Stimulated activated CD4-positive, alpha-beta T cell treated with anti-CD3 and anti-CD28 coated beads, Interleukin-15, amount 100 ng/mL, for 48 hours (primary cell): ENCODE measurements at regions not wholly inside any gene's neighbourhood (a gene's known extent, or its start where the extent isn't known, plus 50 kb on each side); places are given as distances from the start of the nearest gene placed in this dataset.
"Not testable (repeated sequence)": the region's sequence is repeated elsewhere in the genome, so short reads cannot be mapped to it uniquely, and the experiment has no call there.

Source experiments
- DNase-seq, 2 donors: peaks; one replicate each; pipeline ENCODE4 v3.0.0-alpha.2; 2020; ENCODE audit warnings: low read depth in 2 of 2

- no peak for DNase-seq
Observed at GRCh38 chrX:500481-501010, 113.8 kb upstream of the PPP2R3B start.

GRCh38 chrX:506341-506740 is 119.6 kb upstream of the PPP2R3B start:
- no peak for DNase-seq

DNA sequence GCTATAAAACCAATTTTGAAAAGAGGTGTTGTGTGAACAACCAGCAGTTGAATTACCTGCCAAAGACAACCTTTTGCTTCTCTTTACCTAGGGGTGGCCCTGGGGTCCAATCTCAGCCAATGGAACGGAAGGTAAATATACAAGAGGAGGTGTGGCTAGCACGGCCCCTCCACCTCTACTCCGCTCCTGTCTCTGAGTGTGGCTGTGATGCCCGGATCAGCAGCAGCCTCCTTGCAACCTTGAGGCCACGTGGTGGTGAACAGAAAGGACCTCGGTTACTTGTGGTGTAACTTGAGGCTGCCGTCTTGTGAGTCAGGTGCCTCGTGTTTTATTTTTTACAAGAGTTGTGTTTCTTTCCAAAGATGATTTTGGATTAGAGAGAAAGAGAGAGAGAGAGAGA is 121.5 kb upstream of the PPP2R3B start:
- no peak for DNase-seq

DNA sequence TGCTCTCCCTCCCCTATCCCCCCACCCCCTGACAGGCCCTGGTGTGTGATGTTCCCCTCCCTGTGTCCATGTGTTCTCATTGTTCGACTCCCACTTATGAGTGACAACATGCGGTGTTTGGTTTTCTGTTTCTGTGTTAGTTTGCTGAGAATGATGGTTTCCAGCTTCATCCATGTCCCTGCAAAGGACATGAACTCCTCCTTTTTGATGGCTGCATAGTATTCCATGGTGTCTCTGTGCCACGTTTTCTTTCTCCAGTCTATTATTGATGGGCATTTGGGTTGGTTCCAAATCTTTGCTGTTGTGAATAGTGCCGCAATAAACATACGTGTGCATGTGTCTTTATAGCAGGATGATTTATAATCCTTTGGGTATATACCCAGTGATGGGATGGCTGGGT is 121.8 kb upstream of the SHOX start:
- DNase-seq, result not testable (repeated sequence)

DNA sequence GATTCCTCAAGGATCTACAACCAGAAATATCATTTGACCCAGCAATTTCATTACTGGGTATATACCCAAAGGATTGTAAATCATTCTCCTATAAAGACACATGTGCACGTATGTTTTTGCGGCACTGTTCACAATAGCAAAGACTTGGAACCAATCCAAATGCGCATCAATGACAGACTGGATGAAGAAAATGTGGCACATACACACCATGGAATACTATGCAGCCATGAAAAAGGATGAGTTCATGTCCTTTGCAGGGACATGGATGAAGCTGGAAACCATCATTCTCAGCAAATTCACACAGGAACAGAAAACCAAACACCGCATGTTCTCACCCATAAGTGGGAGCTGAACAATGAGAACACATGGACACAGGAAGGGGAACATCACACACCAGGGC is 119.5 kb upstream of the SHOX start:
- DNase-seq, result not testable (repeated sequence)

DNA sequence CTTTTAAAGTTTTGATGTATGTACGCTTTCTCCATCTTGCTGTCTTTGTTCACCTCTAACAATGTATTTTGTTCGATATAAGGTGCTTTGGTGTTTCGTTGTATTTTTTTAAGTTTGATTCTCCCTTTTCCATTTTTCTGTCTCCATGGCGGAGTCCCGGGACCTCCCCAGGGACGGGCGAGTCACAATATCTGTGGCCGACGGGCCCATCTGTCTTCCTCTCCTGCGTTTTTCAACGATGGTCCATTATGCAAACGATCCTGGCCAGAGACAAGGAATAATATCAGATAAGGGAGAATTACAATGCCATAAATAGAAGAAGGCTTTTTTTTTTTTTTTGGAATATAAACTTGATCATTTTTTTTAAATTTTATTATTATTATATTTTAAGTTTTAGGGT is 112.3 kb upstream of the SHOX start:
- no peak for DNase-seq

DNA sequence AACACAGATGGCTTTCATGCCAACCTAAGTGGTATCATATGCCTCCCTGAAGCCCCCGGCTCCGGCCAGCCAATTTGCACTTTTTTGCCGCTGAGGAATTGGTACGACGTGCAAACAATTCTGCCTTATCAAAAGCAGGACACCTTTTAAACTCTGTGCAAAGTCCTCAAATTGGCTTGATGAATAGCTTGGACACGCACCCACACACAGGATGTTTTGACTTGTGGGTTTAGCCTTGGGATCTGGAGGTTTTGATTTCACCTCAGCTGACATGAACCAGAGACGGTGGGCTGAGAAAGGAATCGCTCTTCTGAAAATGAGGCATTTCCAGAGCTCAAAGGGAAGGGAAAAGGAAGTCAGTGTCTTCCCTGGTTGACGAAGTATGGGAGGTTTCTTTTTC is 110.8 kb upstream of the SHOX start:
- no peak for DNase-seq

DNA sequence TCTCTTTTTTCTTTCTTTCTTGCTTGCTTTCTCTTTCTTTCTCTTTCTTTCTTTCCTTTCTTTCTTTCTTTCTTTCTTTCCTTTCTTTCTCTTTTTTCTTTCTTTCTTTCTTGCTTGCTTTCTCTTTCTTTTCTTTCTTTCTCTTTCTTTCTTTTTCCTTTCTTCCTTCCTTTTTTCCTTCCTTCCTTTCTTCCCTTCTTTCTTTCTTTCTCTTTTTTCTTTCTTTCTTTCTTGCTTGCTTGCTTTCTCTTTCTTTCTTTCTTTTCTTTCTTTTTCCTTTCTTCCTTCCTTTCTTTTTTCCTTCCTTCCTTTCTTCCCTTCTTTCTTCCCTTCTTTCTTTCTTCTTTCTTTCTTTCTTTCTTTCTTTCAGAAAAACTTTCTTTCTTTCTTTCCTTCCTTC is 108.1 kb upstream of the SHOX start:
- no peak for DNase-seq

- no peak for DNase-seq
Observed at GRCh38 chrX:525134-525533, 105.5 kb upstream of the SHOX start.

GRCh38 chrX:526295-527224 is 104.0 kb upstream of the SHOX start:
- DNase-seq, result peak in 1 of 2 donors; percentile 0

GRCh38 chrX:530726-531610 is 99.6 kb upstream of the SHOX start:
- no peak for DNase-seq

- no peak for DNase-seq
Observed at GRCh38 chrX:531611-531936, 99.0 kb upstream of the SHOX start.

DNA sequence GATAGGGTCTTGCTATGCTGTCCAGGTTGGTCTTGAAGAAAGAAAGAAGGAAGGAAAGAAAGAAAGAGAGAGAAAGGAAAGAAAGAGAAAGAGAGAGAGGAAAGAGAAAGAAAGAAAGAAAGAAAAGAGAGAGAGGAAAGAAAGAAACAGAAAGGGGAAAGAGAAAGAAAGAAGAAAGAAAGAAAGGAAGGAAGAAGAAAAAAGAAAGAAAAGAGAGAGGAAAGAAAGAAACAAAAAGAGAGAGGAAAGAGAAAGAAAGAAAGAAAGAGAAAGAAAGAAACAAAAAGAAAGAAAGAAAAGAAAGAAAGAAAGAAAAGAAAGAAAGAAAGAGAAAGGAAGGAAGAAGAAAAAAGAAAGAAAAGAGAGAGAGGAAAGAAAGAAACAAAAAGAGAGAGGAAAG is 95.8 kb upstream of the SHOX start:
- DNase-seq, result no peak

DNA sequence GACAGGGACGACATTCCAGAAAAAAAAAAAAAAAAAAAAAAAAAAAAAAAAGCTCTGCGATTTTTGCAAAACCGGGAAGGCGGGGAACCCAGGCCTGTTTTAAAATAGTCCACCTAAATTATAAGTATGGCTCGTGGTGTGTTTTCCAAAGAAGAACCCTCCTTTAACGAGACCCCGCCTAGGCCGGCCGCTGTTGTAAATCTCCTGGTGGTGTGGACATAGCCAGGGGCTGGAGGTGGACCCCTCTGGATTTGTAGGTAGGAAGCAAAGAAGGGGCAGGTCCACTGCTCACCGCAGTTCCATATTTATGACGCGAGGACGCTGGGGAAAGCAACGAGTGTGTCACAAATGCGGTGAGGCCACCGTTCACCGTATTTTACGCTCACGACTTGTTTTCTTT is 94.0 kb upstream of the SHOX start:
- no peak for DNase-seq

DNA sequence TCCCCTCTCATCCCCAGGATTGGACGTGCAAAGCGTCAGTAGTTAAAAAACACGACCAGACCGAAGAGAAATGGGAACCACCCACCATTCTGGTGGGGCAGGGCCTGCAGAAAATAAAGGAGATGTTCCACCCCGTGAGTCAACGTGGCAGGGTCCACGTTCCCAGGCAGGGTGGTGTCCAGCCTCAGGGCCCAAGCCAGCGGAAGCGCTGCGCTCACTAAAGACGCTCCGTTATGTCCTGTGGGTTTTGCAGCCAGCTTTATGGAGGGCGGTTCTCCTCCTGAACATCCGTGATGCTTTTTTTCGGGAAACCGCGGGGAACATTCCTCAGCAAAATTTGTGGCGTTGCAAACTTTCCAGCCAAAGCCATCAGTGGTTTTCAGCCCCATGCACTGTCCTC is 93.4 kb upstream of the SHOX start:
- no peak for DNase-seq

GRCh38 chrX:538311-538710 is 92.3 kb upstream of the SHOX start:
- no peak for DNase-seq

DNA sequence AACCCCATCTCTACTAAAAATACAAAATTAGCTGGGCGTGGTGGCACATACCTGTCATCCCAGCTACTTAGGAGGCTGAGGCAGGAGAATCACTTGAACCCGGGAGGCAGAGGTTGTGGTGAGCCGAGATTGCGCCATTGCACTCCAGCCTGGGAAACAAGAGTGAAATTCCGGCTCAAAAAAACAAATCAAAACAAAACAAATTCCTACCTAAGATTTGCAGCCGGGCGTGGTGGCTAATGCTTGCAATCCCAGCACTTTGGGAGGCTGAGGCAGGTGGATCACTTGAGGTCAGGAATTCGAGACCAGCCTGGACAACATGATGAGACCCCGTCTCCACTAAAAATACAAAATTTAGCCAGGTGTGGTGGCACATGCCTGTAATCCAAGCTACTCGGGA is 89.6 kb upstream of the SHOX start:
- DNase-seq, result not testable (repeated sequence)

DNA sequence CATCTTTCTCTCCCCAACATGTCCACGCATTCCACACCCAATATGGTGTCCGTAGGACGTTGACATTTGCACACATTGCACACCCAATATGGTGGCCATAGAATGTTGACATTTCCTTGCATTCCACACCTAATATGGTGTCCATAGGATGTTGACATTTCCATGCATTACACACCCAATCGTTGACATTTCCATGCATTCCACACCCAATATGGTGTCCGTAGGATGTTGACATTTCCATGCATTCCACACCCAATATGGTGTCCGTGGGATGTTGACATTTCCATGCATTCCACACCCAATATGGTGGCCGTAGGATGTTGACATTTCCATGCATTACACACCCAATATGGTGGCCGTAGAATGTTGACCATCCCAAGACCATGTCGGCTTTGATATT is 88.4 kb upstream of the SHOX start:
- no peak for DNase-seq

GRCh38 chrX:545452-545885 is 85.1 kb upstream of the SHOX start:
- DNase-seq, result no peak

DNA sequence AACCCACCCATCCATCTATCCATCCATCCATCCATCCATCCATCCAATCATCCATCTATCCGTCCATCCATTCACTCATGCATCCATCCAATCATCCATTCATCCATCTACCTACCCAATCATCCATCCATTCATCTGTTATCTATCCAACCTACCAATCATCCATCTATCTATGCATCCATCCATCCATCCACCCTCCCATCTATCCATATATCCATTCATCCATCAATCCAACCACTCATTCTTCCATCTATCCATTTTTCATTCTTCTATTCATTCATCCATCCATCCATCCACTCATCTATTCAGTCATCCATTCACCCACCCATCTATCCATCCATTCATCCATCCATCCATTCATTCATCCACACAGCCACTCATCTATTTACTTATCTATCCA is 80.1 kb upstream of the SHOX start:
- no peak for DNase-seq

GRCh38 chrX:551306-551705 is 79.3 kb upstream of the SHOX start:
- no peak for DNase-seq

GRCh38 chrX:552496-552895 is 78.1 kb upstream of the SHOX start:
- DNase-seq, result no peak

GRCh38 chrX:554271-554670 is 76.3 kb upstream of the SHOX start:
- DNase-seq, result no peak
